Activated CD4-positive, alpha-beta T cell treated with anti-CD3 and anti-CD28 coated beads, Interleukin-2, Interleukin-4, amounts not matched to agents 100 ng/mL and 50 ng/mL, durations not matched to agents 16 hours and 8 hours (primary cell): ENCODE measurements at regions not wholly inside any gene's neighbourhood (a gene's known extent, or its start where the extent isn't known, plus 50 kb on each side); places are given as distances from the start of the nearest gene placed in this dataset.
"Not testable (repeated sequence)": the region's sequence is repeated elsewhere in the genome, so short reads cannot be mapped to it uniquely, and the experiment has no call there.

ENCODE experiments used
- DNase-seq: peaks from one replicate; pipeline ENCODE4 v3.0.0-alpha.2; 2020; ENCODE audit warnings: low spot score

GRCh38 chr13:107819071-107819470 is 396.3 kb downstream of the LIG4 start:
- DNase-seq: no peak

GRCh38 chr13:107817647-107818287 is 397.6 kb downstream of the LIG4 start:
- no peak for DNase-seq

- no peak for DNase-seq
Observed at GRCh38 chr13:107812014-107812412, 403.3 kb downstream of the LIG4 start.

GRCh38 chr13:107811233-107812013 is 403.9 kb downstream of the LIG4 start:
- DNase-seq: no peak

- DNase-seq: no peak
Observed at GRCh38 chr13:107809125-107809524, 406.2 kb downstream of the LIG4 start.

- DNase-seq: no peak
Observed at GRCh38 chr13:107808389-107808788, 406.9 kb downstream of the LIG4 start.

GRCh38 chr13:107807306-107808073 is 407.8 kb downstream of the LIG4 start:
- DNase-seq: no peak

GRCh38 chr13:107806726-107807125 is 408.6 kb downstream of the LIG4 start:
- DNase-seq: no peak

GRCh38 chr13:107803822-107804495 is 411.4 kb downstream of the LIG4 start:
- DNase-seq: no peak

- no peak for DNase-seq
Observed at GRCh38 chr13:107801621-107802020, 413.7 kb downstream of the LIG4 start.

- DNase-seq: no peak
Observed at GRCh38 chr13:107799001-107799400, 416.3 kb downstream of the LIG4 start.

- no peak for DNase-seq
Observed at GRCh38 chr13:107790397-107790796, 424.9 kb downstream of the LIG4 start.

- no peak for DNase-seq
Observed at GRCh38 chr13:107788464-107789165, 426.7 kb downstream of the LIG4 start.

- not testable (repeated sequence) for DNase-seq
Observed at GRCh38 chr13:107782646-107783045, 432.7 kb downstream of the LIG4 start.

- DNase-seq: no peak
Observed at GRCh38 chr13:107778094-107778493, 437.2 kb downstream of the LIG4 start.

- DNase-seq: no peak
Observed at GRCh38 chr13:107770541-107770940, 444.8 kb downstream of the LIG4 start.

GRCh38 chr13:107767119-107767518 is 448.2 kb downstream of the LIG4 start:
- no peak for DNase-seq

GRCh38 chr13:107765724-107766401 is 449.5 kb downstream of the LIG4 start:
- DNase-seq: no peak

GRCh38 chr13:107764046-107764445 is 451.3 kb downstream of the LIG4 start:
- no peak for DNase-seq

GRCh38 chr13:107753748-107754147 is 461.6 kb downstream of the LIG4 start:
- DNase-seq: no peak

GRCh38 chr13:107753291-107753690 is 462.0 kb downstream of the LIG4 start:
- DNase-seq: no peak
